AG08396 (cell line): ENCODE measurements at regions not wholly inside any gene's neighbourhood (a gene's known extent, or its start where the extent isn't known, plus 50 kb on each side); places are given as distances from the start of the nearest gene placed in this dataset.

ENCODE experiments used
- DNase-seq: peaks from one replicate; pipeline ENCODE4 v3.0.0; 2012; ENCODE audit warnings: low spot score, mixed read lengths

GRCh38 chr3:167188592-167188991, 191.5 kb downstream of the ZBBX start:
- DNase-seq, result no peak

DNA sequence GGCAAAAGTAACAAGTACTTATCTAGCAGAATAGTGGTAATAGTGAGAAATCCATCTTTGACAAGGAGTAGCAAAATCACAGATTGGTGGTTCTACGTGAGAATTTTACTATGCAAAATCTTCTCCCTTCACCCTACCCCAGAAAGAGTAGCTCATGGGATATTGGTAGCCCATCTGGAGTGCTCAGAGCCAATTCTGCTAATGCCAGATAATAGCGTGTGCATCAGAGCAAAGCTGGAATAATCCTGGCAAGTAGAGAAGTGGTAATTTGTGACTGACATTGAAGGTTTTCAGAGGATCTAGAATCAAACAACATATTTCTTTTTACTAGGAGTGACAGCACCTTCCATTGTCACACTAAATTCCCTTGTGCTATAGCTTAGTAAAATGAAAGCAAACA, 192.9 kb downstream of the ZBBX start:
- no peak for DNase-seq

DNA sequence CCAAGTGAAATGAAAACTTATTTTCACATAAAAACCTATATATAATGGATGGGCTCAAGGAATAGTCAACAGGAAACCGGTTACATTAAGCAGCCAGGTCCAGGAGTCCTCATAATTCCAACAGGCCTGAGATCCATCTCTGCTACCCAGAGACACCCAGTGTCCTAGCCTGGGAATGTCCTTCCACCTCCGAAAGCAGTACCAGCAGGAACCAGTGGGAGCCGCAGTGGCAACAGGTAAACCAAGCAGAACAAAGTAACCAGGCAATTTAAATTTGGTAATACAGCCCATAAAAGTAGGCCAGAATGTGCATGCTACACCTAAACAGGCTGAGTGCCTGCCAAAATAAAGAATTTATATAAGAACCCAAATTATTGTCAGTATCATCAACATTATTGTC, 195.6 kb downstream of the ZBBX start:
- no peak for DNase-seq

DNA sequence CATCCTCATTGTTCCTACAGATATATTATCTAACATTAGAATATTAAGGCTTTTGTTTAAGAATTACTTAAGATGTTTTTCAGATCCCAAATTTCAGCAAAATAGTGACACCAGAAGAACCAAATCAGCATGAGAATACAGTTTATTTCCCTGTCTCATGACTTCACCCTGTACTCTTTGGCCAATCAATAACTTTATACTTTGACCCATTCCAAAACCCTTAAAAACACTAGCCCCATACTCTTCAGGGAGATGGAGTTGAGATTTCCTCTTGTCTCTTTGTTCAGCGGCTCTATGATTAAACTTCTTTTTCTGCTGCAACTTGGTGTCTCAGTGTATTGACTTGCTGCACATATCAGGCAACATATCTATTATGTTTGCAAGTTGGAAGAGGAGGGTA, 207.7 kb downstream of the ZBBX start:
- no peak for DNase-seq

- DNase-seq, result no peak
Observed at GRCh38 chr3:167167491-167167890, 212.6 kb downstream of the ZBBX start.

DNA sequence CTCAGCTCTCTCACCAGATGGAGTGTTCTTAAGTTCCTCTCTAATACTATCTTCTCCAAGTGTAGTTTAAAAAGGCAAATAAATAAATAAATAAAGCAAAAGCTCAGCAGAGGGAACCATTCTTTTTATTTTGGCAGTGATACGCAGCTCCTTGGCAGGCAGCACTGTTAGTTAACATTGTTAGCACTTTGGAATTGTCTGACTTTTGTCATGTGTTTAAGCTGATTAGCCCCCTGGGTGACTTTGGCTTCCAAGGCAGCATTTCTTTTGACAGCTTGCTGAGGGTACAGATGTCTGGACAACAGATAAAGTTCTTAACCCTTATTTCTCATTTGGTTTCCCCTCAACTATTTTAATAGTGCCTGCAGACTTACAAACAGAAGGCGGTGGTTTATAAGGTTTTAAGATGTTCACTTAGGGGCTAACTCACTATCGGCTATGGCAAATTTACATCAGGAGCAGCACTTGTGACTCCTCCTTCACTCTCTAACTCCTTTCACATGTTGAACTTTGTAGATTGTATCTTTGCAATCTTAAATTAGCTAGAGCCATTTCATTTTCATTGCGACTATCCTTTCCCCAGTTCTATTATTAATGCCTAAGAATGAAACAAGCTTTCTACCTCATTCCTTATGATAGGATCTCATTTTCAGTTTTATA, 213.4 kb downstream of the ZBBX start:
- no peak for DNase-seq

- DNase-seq, result no peak
Observed at GRCh38 chr3:167166012-167166411, 214.1 kb downstream of the ZBBX start.

DNA sequence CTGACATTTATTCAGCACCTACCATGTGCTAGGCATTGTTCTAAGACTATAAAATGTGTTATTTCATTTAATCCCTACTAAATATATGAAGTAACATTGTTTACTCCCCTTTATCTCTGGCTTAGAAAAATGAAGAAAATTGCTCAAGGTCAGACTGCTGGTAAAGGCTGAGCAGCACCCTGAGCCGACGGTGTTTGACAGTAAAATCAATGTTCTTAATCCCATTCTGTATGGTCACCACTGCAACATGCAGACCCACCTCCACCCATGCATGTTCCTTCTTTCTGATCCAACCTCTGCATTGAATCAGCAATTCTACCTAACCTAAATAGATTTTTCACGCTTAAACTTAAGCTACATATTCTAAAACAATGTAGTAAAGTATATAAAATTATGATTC, 216.5 kb downstream of the ZBBX start:
- DNase-seq, result no peak

GRCh38 chr3:167162083-167162482, 218.0 kb downstream of the ZBBX start:
- no peak for DNase-seq

- no peak for DNase-seq
Observed at GRCh38 chr3:167160781-167161180, 219.3 kb downstream of the ZBBX start.

- DNase-seq, result no peak
Observed at GRCh38 chr3:167151636-167152035, 228.5 kb downstream of the ZBBX start.

- no peak for DNase-seq
Observed at GRCh38 chr3:167148136-167148535, 232.0 kb downstream of the ZBBX start.

- DNase-seq, result no peak
Observed at GRCh38 chr3:167146911-167147310, 233.2 kb downstream of the ZBBX start.

- no peak for DNase-seq
Observed at GRCh38 chr3:167125612-167126407, 254.3 kb downstream of the ZBBX start.

GRCh38 chr3:167120828-167121227, 259.3 kb downstream of the ZBBX start:
- DNase-seq, result no peak

DNA sequence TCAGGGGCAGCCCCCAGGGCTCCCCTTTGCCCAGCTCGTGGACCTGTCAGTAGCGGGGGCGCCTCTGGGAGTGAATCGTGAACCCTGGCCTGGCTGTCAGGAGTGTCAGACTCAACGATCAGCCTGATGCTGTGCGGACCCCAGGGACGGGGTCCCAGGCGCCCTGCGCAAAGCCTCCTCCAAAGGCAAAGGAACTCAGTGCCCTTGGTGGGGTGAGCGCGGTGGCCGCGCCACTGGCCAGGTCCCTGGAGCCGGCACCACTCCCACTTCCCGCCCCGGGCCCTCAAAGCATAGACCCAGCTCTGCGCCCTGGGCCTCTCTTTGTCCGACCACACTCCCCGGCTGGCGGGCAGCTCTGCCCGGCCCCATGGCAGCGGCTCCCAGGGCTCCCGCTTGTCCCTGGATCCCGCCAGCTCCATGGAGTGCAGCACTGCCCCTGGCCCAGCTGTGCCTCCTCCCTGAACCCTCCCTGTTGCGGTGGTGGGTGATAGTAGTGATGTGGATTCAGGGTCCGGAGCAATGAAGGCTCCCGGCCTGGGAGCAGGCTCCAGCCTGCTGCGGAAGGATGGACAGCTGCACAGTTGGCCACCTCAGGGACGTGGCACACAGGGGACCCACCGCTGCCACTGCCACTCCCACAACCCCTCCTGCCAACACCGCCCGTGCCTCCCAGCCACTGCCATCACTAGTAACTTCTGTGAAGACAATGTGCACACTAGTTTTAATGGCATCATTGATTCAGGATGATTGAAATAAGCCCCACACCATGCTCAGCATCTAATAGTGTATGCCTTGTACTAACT, 263.8 kb downstream of the ZBBX start:
- DNase-seq, result no peak

DNA sequence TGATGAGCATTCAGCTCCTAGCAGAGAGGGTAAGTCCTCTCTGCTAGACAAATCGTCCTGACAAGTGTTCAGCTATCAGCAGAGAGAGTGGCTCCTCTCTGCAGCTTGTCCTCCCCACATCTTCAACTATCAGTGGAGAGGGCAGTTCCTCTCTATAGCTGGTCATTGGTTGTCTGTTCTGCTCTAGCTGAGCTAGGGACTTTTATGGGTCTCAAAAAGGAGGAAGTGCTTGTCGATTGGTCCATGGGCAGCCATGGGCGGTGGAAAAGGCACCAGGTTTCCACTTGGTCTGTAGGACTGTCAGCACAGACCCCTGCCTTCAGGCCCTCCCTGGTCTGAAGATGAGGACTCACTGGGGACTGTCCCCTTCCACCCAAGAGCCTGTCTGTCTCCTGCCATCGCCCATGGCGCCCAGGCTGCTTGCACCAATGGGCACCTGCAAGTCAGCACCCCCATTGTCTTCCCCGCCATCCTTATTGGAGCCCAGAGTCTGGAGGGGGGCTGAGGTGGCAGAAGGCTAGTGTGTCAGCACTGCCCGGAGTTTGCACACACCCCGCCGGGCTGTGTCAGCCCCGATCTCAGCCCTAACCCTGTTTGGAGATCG, 264.7 kb downstream of the ZBBX start:
- DNase-seq, result no peak

- no peak for DNase-seq
Observed at GRCh38 chr3:167114619-167115018, 265.5 kb downstream of the ZBBX start.

GRCh38 chr3:167113035-167113830, 266.9 kb downstream of the ZBBX start:
- no peak for DNase-seq

- no peak for DNase-seq
Observed at GRCh38 chr3:167110901-167111300, 269.2 kb downstream of the ZBBX start.

- no peak for DNase-seq
Observed at GRCh38 chr3:167109746-167110145, 270.4 kb downstream of the ZBBX start.

DNA sequence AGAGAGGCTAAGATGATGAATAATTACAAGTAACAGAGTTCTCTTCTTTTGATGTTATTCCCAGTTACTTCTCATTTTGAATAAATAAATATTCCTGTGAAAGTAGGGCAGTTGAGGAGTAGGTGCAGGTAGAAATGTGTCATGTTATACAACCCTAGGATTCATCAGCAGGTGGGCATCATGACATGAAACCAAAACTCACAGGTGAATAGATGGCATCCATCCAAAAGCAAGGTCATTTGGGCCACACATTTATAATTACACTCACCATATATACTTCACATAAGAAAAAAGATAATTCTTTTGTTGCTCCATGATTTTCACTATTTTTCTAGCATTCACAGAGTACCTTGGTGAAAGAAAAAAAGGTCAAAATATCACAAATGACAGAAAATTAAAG, 273.6 kb downstream of the ZBBX start:
- DNase-seq, result no peak
